ENCODE measurements at regions not wholly inside any gene's neighbourhood (a gene's known extent, or its start where the extent isn't known, plus 50 kb on each side); places are given as distances from the start of the nearest gene placed in this dataset.

- no peak overlapping the region for H3K4me2 ChIP-seq (replicated peaks; ENCODE audit: extremely low read depth, low read length, poor library complexity, severe bottlenecking)
- H3K9ac ChIP-seq (ENCODE audit: insufficient read depth, low read length, poor library complexity, severe bottlenecking): no peak overlapping the region
- TF ChIP-seq CTCF (IDR thresholded peaks at IDR 0.05): no peak
- no peak overlapping the region for H2AFZ ChIP-seq (ENCODE audit: insufficient read depth, low read depth, low read length, poor library complexity, severe bottlenecking)
- 97% methylated on average over 5 of the region's 6 CpGs for WGBS (ENCODE audit: insufficient coverage)
- H3K36me3 ChIP-seq (replicated peaks in 1 of 2; ENCODE audit: control insufficient read depth in 1 of 2, insufficient read depth in 2 of 2, low read length in 2 of 2): no peaks in the 10 kb centered on the region
- H3K27ac Mint-ChIP-seq: no peak overlapping the region
- no peak overlapping the region for H3K27ac ChIP-seq (ENCODE audit: low read depth in 1 of 2, low read length in 2 of 2)
- no peaks in the 10 kb centered on the region for H3K79me2 ChIP-seq (ENCODE audit: insufficient read depth, low read length)
- H3K4me1 Mint-ChIP-seq: no peaks in the 10 kb centered on the region
- no peaks in the 10 kb centered on the region for H3K27me3 ChIP-seq (ENCODE audit: control insufficient read depth in 2 of 2, insufficient read depth in 2 of 2, low read length in 2 of 2)
- H4K20me1 ChIP-seq (ENCODE audit: insufficient read depth, low read length): no peaks in the 10 kb centered on the region
- H3K4me3 Mint-ChIP-seq: no peak overlapping the region
- no peak for DNase-seq
- H3K27me3 Mint-ChIP-seq (ENCODE audit: low read depth in 3 of 3): peaks cover 0 to 2% (median 0%) of the 10 kb centered on the region in 3 donors
- H3K4me1 ChIP-seq (ENCODE audit: control insufficient read depth in 1 of 2, insufficient read depth in 2 of 2, low read length in 2 of 2): no peaks in the 10 kb centered on the region
- peaks cover 4 to 13% (median 9%) of the 10 kb centered on the region in 7 donors for H3K9me3 Mint-ChIP-seq
- intact Hi-C loops (cut with micrococcal nuclease): no loop called here
- no peaks in the 10 kb centered on the region for H3K36me3 Mint-ChIP-seq
- H3K9me3 ChIP-seq (replicated peaks in 1 of 2; ENCODE audit: control insufficient read depth in 1 of 2, insufficient read depth in 1 of 2, low read length in 2 of 2): peaks cover 12 to 16% of the 10 kb centered on the region in 2 donors
- no peak overlapping the region for H3K4me3 ChIP-seq (replicated peaks in 1 of 3; ENCODE audit: low read depth in 2 of 3, low read length in 3 of 3)
Observed at GRCh38 chr11:38498721-38499120, 1900.7 kb upstream of the RAG2 start.

GRCh38 chr11:38491986-38492385 is 1894.0 kb upstream of the RAG2 start:
- TF ChIP-seq CTCF (IDR thresholded peaks at IDR 0.05): no peak
- no peak overlapping the region for H2AFZ ChIP-seq (ENCODE audit: insufficient read depth, low read depth, low read length, poor library complexity, severe bottlenecking)
- H3K27ac Mint-ChIP-seq: no peak overlapping the region
- H3K4me1 ChIP-seq (ENCODE audit: control insufficient read depth in 1 of 2, insufficient read depth in 2 of 2, low read length in 2 of 2): no peaks in the 10 kb centered on the region
- no peak for DNase-seq
- H3K79me2 ChIP-seq (ENCODE audit: insufficient read depth, low read length): no peaks in the 10 kb centered on the region
- no CpG with 5 or more reads among the region's 2 CpGs for WGBS (ENCODE audit: insufficient coverage)
- no peaks in the 10 kb centered on the region for H3K36me3 Mint-ChIP-seq
- no peaks in the 10 kb centered on the region for H3K27me3 ChIP-seq (ENCODE audit: control insufficient read depth in 2 of 2, insufficient read depth in 2 of 2, low read length in 2 of 2)
- H4K20me1 ChIP-seq (ENCODE audit: insufficient read depth, low read length): no peaks in the 10 kb centered on the region
- H3K36me3 ChIP-seq (replicated peaks in 1 of 2; ENCODE audit: control insufficient read depth in 1 of 2, insufficient read depth in 2 of 2, low read length in 2 of 2): no peaks in the 10 kb centered on the region
- peaks cover 0 to 3% of the 10 kb centered on the region in 2 donors for H3K9me3 ChIP-seq (replicated peaks in 1 of 2; ENCODE audit: control insufficient read depth in 1 of 2, insufficient read depth in 1 of 2, low read length in 2 of 2)
- H3K9ac ChIP-seq (ENCODE audit: insufficient read depth, low read length, poor library complexity, severe bottlenecking): no peak overlapping the region
- H3K4me2 ChIP-seq (replicated peaks; ENCODE audit: extremely low read depth, low read length, poor library complexity, severe bottlenecking): no peak overlapping the region
- peaks cover 1 to 11% (median 5%) of the 10 kb centered on the region in 7 donors for H3K9me3 Mint-ChIP-seq
- H3K27ac ChIP-seq (ENCODE audit: low read depth in 1 of 2, low read length in 2 of 2): no peak overlapping the region
- no peak overlapping the region for H3K4me3 Mint-ChIP-seq
- no peak overlapping the region for H3K4me3 ChIP-seq (replicated peaks in 1 of 3; ENCODE audit: low read depth in 2 of 3, low read length in 3 of 3)
- H3K27me3 Mint-ChIP-seq (ENCODE audit: low read depth in 3 of 3): no peaks in the 10 kb centered on the region
- intact Hi-C loops (cut with micrococcal nuclease): no loop called here
- H3K4me1 Mint-ChIP-seq: no peaks in the 10 kb centered on the region
